Hindlimb muscle (tissue), 1 donor: ENCODE measurements at regions not wholly inside any gene's neighbourhood (a gene's known extent, or its start where the extent isn't known, plus 50 kb on each side); places are given as distances from the start of the nearest gene placed in this dataset.
A peak's percentile ranks its signal among the peaks of the same experiment; 100 is the strongest.

Source experiments
- DNase-seq: peaks from one replicate; pipeline ENCODE4 v3.0.0-alpha.2; 2013

DNA sequence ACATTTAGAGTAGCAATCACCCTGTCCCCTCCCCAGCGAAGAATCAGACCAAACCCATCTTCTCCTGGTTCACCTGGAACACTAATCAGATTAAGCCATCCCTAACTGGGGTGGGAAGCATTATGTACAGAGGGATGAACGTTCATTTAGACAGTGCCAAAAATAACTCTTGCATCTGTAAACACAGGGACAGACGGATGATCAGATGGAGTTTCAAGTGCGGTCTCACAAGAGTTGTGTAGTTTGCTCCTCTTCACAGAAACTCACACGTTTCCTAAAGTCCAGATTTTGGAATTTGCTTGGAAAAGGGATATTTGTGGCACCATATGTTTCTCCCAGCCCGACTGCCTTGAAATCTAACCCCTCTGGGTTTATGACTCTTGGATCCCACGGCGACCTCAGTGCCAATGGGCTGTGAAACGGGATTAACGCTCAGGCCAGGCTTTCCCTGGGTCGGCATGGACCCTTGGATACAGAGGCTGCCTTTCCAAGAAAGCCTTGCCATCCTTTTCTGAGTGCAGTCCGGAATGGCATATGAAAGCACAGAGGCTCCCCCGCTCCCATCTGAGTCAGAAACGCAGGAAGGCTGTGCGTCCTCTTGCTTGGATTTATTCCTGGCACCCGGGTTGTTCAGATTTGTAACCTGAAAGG lies 293.2 kb upstream of the HABP2 start:
- no peak for DNase-seq

DNA sequence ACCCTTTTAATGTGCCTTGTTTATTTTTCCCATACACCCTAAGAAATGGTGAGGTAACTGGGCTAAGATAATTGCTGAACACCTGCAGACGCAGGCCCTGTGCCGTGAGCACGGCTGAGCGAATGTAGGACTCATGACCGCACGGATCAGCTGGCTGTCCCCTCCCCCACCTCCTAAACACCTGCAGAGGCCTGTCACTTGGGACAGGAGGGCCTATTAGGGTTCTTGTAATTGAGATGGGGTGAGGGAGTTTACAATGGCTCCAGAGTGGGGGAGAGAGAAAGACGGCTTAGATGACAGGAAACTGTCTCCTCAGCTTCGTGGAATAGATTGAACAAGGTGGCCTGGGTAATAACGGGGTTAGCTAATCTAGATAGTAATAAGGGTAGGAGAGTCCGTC lies 291.7 kb upstream of the HABP2 start:
- peak; percentile 35 for DNase-seq

DNA sequence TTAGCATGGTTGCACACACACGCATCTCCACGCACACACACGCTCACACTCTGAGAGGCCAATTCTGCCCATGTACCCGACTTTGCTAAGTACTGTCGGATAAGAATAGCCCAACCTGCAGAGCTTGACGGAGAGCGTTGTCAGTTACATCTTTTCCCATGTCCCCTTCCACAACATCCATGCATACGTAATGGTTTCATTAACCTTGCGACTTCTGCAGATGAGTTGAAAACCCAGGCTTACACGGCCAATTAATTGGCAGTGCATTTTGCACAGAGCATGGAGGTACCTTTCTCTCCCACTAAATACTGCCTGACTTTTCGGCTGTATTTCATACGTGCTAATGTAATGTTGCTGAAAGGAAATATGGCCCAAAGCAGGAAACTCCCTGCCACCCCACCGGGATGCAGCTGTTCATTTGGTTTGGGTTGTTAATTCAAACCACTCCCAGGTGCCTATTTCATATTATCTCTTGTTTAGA lies 291.2 kb upstream of the HABP2 start:
- DNase-seq: no peak

DNA sequence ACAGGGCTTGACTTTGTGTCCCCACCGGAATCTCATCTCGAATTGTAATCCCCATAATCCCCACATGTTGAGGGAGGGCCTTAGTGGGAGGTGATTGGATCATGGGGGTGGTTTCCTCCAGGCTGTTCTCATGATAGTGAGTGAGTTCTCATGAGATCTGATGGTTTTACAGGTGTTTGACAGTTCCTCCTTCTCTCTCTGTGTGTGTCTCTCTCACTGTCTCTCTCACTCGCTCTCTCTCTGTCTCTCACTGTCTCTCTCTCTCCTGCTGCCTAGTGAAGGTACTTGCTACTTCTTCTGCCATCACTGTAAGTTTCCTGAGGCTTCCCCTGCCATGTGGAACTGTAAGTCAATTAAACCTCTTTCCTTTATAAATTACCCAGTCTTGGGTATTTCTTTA lies 289.8 kb upstream of the HABP2 start:
- DNase-seq: no peak

DNA sequence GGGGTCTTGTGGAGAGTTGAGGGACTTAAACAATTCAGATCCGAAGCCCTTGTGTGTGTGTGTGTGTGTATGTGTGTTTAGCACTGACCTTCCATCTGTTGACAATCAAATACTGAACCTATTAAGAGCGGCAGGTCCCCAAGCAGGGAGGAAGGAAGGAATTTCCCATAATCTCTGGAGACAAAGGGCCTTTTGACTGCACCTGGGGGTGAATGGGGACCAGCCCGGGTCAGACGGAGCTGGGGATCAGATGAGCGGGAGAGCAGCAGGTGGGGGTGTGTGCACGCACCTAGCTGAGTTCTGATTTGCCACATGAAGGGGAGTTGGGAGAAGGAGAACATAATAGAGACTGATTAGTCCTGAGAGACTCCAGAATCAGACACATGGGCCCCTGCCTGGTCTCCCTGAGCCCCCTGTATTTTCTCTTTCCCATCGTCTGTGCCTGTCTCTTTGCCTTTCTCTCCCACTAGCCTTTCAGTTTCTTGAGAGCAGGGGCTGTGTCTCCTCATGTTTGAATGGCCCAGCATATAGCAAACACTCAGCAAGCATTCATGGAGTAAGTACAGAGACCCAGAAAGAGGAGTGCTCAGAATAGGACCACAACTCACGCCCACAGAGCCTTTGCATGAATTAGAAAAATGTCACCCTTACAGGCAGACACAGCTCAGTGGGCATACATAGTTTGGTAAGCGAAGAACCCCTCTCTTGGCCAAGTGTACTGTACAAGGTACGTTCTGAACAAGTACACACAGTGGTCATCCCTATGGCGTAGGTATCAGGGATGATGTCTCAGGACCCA lies 288.3 kb upstream of the HABP2 start:
- DNase-seq: no peak

DNA sequence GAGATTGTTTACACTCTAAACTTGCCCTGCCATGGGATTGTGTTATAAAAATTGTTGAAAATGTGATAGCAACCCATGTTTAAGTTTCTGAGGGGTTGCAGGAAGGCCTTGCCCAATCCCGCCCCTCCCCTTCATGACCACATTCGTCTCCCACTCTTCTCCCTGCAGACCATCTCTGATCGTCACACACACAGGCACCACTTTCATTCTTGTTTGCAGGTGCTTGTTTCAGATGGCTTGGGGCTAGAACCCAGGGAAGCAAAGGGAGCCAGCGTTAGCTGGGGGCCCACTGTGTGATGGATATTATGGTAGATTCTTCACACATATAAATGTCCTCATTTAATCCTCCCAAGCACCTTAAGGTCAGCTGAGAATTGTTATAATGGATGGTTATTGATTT lies 286.7 kb upstream of the HABP2 start:
- no peak for DNase-seq

DNA sequence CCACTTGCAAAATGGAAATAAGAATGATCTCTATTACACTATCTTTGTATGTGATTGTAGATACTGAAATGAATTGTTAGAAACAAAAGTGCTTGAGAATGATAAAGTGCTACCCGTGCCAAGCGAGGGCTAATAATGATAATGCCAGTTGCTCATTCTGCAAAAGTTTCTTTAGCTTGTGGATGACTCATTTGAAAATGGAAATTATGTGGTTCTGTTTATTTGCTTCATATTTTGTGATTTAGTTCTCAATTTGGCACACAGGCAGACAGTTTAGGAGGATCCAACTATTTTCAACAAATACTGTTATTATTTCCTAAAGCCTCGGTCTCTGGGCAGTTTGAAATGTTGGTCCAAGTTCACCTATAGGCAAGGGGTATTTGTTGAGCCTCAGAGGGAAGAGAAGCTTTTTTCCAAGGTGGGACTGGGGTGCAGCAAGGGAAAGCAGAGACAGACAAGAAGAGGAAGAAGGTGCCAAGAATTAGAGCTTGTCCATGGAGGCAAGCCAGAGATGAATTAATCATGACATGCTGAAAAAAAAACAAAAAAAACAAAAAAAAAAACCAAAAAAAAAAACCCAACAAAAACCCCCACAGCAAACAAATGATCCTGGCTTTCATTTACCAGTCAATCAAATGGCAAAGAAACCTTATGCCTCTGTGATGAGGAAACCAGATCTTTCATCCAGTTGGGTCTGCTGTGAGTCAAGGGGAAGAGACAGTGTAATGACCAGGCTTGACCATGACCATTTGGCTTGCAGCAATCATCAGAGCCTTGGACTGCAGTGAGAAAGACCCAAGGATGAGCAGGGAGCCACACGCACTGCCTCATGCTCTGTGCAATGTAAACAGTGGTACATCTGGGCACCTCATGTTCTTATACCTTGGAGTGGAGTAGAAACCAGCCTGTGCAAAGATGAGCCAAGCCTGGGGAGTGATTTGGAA lies 285.0 kb upstream of the HABP2 start:
- no peak for DNase-seq

DNA sequence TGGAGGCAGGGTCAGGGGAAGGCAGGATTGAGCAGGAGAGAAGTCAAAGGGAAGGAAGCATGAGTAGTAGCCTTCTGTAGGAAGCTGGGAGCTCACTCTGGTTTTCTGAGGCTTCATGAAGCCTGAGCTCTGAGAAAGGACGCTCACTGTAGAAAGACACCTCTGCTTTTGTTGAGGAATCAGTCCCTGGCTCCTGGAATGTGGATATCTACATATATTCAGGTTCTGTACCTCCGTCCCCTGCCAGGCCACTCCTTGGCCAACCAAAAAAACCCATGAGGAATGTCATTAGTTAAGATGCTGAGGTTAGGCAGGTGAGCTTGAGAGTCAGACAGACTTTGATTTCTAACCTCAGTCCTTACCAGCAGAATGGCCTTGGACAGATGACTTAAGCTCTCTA lies 283.5 kb upstream of the HABP2 start:
- DNase-seq: no peak

DNA sequence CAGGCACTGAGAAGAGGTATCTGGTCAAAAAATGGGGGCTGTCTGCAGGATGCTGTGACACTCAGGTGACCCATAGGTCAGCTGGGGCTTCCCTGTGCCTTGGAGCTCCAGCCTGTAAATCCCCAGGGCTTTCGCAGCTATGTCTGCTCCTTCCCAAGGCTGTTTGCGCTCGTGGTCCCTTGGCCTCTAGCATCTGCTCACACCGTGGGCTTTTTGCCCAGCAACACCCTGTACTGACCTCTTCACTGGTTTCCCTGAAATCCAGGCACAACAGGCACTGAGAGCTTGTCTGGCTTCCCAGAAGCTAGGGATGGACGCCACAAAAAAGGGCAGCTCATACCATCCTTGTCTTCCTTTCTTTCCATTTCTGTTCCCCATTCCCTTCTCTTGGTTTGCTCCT lies 280.3 kb upstream of the HABP2 start:
- DNase-seq: no peak

DNA sequence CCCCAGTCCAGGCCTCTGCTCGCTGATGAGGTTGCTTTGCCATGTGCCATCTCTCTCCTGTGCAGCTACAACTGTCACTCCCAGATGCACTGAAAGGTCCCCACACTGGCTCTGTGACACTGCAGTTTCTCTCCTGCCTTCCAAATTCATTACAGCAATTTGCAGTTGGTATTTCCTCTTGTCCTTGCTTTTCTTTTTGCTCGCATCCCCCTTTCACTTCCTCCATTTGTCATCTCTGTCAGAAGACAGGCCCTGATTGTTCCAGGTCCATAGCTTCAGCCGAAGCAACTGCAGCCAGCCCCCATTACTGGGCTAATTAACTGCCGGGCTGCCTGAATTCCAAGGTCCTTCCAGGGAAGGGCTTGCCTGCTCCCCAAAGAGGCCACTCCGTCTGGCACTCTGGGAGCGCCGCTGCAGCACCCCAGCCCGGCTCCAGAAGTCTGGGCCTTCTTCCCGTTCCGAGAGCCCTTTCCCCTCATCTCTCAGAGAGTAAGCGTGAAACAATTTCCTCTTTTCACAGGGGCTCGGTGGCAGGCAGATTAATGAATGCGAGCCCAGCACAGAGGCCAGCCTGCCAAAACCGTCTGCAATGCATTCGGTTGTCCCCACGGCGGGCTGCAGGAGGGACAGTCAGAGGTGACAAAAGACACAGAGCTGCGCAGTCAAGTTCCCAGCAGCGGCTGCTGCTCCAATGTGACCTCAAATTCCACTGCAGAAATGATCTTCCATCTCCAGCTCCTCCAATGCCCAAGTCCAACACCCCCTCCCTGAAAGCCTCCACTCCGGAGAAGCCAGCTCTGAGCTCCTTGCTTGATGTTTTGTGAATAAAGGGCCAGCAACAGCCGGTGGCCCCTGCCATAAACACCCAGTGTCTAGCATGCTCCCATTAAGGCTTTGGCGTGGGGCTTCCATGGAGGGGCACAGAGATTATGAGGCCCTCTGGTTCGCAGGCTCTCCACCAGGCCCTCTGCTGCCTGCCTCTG lies 279.4 kb upstream of the HABP2 start:
- DNase-seq: peak; percentile 50

DNA sequence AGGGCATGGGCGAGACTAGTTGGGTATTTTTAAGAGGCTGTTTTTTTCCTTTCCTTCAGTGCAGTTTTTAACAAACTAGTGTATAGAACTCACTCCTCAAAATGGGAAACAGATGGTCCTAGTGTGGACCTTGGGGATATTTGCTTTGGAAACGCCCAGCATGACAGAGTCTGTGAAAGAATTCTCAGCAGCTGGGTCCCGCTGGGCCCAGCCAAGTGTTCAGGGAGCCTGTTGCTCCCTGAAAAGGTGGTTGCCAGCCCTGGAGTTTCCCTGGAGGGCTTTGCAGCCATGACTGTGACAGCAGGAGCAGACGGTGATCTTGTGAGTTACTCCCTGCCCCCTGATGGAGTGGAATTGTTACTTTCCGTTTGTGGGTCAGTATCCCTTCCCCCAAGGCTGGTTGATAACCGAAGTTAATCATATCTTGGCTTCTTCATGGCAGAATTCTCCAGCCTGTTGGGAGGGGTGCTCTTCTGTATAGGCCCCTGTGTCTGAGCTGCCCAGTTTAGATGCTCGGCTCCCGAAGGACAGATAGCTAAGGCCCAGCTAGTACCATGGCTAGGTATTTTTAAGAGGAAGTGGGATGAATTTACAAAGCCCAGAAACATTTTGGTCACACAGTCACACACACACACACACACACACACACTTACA lies 278.6 kb upstream of the HABP2 start:
- DNase-seq: peak; percentile 79

DNA sequence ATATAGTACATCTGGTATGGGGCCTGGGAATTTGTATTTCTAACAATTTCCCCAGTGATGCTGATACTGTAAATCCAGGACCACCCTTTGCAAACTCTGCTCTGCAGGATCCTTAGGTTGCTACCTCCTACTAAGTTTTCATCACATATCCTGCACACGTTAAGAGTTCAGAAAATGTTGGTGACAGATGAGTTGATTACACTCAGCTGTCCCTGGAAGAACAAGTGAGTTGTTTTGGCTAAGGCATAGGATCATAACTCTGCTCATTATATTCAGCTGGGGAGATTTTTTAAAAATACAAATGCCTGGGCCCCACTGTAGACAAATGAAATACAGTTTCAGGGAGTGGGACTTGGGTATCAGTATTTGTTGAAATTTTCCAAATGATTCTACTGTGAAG lies 274.6 kb upstream of the HABP2 start:
- no peak for DNase-seq

DNA sequence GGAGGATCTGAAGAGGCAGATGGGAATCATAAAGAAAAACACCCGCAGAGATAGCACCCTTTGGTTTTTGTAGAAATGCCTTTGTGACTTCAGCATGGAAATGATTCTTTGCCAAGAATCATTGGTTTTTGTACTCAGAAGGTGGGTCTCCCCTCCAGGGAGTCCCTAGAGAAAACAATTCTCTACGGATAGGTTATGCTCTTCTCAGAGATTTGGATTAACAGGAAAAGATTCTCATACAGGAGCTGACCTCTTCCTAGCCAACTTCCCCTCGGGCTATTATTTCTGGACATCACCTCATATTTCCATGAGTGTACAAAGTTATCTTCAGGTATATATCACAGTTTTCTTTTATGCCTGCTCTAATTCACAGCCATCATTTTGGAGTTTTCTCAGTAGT lies 274.2 kb upstream of the HABP2 start:
- DNase-seq: no peak

DNA sequence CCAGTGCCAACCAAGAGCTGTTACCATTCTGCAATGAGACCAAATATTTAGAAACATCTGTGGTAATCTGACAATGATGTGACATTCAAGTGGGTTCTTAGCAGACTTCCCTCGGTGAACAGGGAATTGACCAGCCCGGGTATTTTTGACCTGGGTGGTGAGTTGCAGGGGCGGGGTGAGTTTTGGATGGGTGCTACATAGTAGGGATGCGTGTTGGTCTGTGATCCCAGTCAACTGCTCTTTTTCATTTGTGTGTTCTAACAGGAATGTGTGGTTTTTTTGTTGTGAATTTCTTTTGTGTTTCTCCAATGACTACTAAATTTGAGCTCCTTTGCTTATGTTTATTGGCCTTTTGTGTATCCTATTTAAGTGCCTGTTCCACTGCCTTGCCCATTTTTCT lies 273.6 kb upstream of the HABP2 start:
- no peak for DNase-seq

DNA sequence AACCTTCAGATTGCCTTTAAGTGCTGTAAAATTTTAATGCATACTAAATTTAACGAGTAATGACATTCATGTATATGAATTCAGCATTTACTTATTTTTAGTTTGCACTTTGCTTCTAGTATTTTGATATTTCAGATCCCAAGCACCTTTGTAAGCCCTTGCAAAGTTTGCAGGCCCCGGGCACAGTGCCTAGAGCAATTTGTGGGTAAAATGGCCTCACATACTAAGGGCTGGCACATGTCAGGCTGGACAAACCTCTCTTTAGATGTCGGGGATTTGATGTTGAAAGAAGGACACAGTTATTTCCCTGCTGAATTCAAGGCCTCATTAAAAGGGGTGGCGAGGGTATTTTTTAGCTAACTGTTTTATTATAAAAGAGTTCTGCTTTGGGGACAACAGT lies 270.3 kb upstream of the HABP2 start:
- no peak for DNase-seq

DNA sequence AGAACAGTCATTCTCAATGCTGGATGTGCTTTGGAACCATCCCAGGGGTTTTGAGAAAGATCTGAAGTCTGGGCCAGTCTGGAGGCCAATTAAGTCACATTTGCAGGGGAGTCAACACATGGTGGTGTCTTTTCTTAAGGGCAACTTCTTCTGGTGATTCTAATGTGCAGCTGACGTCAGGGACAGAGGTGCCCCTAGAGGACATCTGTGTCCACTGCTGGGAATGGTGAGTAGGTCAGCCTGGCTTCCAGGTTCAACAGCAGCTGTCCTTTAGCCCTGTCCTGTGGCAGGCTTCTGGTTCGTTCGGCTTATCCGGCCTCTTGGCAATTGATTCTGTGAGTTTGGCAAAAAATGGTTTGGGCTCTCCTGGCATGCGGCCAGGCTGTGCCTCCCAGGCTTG lies 269.7 kb upstream of the HABP2 start:
- DNase-seq: no peak

DNA sequence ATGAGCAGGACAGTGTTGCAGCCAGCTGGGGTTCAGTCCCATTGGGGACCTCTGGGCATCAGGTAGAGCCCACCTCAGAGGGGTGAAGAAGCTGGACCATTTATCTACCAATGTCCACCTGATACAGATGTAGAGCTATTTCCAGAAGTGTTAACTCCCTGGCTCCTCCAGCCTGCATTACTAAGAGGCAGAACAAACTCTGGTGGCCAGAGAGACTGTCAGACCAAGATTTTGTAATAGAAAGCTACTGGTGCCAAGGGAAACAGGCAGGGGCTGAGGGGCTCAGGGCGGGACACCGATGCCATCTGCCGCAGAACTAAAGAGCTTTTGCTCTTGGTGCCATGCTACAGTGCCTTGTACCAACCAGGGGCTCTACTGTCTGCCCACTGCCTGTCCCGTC lies 268.2 kb upstream of the HABP2 start:
- DNase-seq: no peak

DNA sequence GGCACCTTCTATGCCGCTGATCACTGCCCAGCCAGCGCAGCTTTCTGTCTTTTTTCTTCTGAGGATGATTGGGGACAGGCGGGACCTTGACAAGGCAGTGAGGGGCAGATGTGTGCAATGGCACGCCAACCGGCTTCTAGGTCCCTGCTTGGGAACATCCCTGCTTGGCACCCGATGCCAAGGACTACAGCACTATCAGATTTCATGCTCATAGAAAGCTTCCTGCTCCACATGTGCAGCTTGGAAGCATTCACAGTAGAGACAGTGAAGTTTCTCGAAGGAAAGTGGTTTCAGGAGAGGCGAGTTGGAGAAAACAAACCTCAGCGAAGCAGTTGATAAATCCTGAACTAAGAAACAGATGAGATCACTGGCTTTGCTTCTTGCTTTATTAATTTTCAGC lies 267.5 kb upstream of the HABP2 start:
- no peak for DNase-seq

DNA sequence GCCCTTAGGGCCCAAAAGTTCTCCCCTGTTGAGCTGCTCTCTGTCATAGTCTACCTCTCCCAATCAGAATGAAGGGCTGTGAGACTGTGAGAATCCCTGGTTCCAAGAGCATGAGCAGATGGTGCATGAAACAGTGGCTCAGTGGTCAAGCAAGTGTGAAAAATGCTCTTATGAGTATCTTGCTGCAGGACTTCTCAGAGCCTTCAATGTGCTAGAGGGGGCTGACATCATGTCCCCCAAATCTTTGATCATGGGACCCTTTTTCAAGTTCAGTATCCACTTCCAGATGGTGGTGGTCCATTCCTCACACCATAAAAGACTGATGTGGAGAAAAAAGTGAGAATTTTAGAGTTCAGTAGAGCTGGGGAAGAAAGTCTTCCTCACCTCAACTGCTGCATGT lies 265.3 kb upstream of the HABP2 start:
- no peak for DNase-seq

DNA sequence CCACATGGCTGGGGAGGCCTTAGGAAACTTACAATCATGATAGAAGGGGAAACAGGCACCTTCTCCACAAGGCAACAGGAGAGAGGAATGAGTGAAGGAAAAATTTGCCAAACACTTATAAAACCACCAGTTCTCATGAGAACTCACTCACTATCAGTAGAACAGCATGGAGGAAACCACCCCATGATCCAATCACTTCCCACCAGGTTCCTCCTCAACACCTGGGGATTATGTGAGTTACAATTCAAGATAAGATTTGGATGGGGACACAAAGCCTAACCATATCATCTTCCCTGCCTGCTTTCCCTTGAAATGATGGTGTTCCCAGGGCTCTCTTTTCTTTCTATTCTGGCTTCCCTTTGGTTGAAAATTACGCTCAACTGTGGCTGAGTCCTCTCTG lies 262.7 kb upstream of the HABP2 start:
- DNase-seq: no peak

DNA sequence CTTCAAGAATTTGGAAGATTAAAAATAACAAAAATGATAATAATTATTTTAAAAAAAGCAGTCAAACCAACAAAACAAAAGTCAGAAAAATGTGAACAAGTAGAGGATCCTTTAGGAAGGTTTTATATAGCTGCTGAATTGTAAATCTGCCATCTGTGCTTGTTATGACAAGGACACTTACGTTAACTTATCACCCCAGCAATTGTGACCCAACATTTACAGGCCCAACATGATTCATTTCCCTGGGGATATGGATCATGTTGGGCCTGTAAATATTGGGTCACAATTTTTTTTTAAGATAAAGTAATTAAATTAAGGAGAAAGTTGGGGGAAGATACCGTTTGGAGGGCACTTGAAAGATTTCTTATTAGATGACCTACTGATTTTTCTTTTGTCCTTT lies 261.4 kb upstream of the HABP2 start:
- DNase-seq: no peak
